D721Med (cell line): ENCODE measurements at regions not wholly inside any gene's neighbourhood (a gene's known extent, or its start where the extent isn't known, plus 50 kb on each side); places are given as distances from the start of the nearest gene placed in this dataset.

Experiments
- DNase-seq: peaks from one replicate; pipeline ENCODE4 v3.0.0; 2011; ENCODE audit warnings: low spot score; ENCODE audit not compliant: insufficient read length
- FAIRE-seq: peaks from 2 replicates; lab custom pipeline; 2011; peaks lifted over from hg19 to GRCh38; lab: Jason Lieb, UNC
- TF ChIP-seq, protein P1 (sequence below): IDR thresholded peaks from 2 replicates; pipeline ENCODE4 v1.5.1; 2012; ENCODE audit warnings: mild to moderate bottlenecking, control low read depth; ENCODE audit not compliant: insufficient read depth; ENCODE audit errors: missing control alignments

DNA sequence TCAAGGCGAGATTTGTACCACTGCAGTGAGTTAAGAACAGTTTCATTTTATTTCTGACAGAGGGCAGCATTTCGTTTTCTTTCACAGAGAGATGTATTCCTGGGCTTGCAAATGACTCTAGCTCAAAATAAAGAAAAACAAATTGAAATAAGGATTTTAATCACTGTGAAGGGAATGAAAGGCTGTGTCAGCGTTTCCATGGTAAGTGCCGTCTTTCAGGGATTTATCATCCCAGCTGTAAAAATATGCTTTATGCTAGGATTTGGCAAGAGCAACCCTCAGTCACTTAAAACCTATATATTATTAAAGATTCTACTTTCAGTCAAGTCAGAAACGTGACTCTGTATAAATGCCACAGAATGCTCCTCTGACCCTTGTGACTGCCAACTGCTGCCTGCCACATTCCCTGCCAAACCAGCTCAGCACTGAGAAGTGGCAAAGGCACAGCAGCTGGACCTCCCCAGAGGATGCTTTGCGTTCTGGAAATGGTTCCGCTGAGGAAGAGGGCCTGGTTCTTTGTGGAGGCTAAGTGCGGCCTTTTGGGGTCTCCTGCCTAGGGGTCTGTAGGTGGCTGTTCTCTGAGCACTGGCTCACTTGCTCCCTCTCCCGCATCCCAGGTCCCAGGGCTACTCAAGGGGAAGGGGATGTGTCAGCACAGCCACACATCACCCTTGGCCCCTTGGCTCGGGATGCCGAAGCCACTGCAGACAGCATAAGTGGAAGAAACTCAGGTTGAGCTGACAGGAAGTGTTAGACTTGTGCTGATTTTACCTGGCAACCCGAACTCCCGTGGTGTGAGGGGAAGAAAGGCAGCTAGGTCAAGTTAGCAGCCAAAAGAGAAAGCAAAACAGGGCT, 56.6 kb upstream of the POMGNT2 start:
- TF ChIP-seq, protein P1, sequence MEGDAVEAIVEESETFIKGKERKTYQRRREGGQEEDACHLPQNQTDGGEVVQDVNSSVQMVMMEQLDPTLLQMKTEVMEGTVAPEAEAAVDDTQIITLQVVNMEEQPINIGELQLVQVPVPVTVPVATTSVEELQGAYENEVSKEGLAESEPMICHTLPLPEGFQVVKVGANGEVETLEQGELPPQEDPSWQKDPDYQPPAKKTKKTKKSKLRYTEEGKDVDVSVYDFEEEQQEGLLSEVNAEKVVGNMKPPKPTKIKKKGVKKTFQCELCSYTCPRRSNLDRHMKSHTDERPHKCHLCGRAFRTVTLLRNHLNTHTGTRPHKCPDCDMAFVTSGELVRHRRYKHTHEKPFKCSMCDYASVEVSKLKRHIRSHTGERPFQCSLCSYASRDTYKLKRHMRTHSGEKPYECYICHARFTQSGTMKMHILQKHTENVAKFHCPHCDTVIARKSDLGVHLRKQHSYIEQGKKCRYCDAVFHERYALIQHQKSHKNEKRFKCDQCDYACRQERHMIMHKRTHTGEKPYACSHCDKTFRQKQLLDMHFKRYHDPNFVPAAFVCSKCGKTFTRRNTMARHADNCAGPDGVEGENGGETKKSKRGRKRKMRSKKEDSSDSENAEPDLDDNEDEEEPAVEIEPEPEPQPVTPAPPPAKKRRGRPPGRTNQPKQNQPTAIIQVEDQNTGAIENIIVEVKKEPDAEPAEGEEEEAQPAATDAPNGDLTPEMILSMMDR: peak; percentile 36
- FAIRE-seq (peak; percentile 71), DNase-seq (no peak)

DNA sequence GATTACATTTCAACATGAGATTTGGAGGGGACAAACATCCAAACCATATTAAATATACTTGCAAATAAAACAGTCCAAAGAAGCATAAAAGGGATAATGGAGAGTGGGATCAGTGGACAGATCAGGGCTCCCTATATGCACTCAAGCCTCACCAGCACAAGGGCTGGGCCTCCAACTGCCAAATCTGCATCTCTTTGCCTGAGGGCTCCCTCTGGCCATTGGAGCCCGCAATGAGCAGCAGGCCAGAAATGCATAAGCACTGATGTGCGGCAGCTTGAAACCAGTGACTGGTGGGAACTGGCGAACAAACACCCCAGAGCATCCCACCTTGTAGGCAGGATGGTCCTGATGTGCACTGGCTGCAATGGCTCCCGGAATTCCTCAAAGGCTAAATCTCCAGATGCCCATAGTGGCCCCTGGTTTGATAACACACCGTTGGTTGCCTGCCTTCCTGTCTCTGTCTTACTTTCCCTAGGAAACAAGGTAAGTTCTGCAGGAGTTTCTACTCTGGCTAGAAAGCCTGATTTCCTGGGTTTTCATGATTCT, 55.9 kb upstream of the POMGNT2 start:
- no peak for FAIRE-seq
- DNase-seq: no peak
- TF ChIP-seq, protein P1: no peak

DNA sequence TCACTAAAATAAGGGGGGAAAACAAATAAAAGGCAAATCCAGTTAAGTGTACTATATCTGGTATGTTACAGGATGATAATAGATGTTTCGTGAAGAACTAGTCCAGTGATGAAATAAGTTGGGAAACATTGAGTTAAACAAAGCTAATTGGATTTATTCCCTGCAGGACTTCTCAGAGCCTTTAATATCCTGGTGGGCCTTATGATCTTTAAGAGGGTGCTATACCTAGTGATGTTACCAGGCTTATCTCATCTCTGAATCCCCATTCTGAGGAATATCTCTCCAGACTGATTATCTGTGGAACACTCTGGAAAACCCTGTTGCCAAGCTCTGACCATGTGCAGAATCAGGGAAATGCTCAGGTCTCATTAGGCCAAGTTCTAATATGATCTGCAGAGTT, 54.8 kb upstream of the POMGNT2 start:
- no peak for DNase-seq
- no peak for FAIRE-seq
- TF ChIP-seq, protein P1: no peak

DNA sequence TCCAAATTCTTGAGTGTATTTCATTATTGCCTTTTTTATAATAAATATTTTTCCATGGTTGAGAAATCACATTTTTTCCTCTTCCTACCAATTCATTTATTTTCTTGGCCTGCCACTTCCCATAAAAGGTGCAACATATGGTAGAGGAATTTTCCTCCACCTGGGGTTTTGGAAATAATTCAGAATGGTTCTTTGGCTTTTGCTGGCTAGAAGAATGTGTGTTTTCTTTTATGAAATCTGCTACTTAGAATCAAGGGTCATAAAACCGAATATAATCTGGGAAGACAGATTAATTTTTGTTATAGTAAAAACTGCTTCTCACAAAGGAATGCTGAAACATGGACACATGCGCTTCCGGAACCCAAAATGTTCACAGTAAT, 54.0 kb upstream of the POMGNT2 start:
- FAIRE-seq: no peak
- DNase-seq: no peak
- TF ChIP-seq, protein P1: no peak

DNA sequence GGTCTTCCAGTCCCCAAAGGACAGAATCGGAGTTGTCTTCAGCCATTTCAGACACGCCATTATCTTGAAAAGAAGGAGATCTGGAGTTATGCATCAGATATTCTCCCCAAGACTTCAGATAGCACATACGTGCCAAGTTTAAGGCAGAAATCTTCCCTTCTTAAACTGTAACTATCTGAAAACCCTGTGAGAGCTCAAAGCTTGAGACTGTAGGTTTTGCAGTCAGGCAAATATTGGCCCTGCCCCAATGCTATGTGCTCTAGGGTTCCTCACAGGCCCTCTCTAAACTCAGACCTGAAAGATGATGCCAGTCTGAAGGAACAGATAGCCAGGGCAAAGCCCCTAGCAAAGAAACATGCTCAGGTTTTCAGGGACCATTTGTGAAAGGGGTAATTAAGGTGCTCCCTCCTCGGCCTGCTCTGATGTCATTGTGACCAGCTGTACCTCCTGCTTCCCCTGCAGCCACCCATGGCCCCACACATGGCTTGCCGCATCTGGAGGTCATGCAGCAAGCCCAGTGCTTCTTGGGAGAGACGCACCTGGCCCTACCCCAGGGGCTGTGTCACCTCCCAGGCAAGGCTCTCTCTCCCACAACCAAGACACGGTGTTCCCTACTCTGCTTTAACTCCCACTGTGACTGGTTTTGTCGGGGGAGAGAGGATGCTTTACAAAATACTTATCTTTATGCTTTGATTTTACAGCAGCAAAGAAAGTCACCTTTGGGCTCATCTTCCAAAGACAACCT, 53.4 kb upstream of the POMGNT2 start:
- DNase-seq: no peak
- TF ChIP-seq, protein P1: no peak
- FAIRE-seq: no peak

DNA sequence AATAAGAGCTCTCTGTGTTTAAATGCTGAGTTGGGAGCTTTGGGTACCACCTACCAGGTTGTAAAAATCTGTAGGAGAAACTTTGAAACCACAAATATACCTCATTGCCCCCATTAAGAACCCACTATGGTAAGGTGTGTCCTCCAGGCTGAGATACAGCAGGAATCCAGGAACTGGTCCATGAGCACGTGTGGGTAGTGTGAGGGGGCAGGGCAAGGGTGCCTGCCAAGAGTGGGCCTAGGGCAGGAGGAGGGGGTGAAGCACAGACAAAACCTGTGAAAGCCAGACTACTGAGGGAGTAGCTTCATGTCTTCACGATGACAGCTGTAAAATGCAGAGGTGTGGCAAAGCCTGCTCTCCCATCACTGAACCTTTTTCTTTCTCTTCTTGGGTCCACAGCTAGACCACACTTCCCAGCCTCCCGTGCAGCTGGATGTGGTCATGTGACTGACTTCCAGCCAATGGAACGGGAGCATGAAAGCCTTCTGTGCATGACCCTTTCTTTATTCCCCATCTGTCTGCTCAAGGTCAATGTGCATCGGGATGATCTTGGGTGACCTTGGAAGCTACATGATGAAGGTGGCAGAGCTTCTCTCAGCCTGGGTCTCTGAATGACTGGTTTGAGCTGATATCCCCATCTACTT, 51.1 kb upstream of the POMGNT2 start:
- DNase-seq (no peak), FAIRE-seq (no peak)
- TF ChIP-seq, protein P1: no peak
